Testis (tissue), 2 donors: ENCODE measurements at regions not wholly inside any gene's neighbourhood (a gene's known extent, or its start where the extent isn't known, plus 50 kb on each side); places are given as distances from the start of the nearest gene placed in this dataset.
A peak's percentile ranks its signal among the peaks of the same experiment; 100 is the strongest.
"Not testable (repeated sequence)": the region's sequence is repeated elsewhere in the genome, so short reads cannot be mapped to it uniquely, and the experiment has no call there.

Experiments
- DNase-seq: peaks from one replicate; pipeline ENCODE4 v3.0.0-alpha.2; 2019
- H3K27ac ChIP-seq, 2 donors: fragments of 200-600 bp; sonication (generic); one replicate each; pipeline ENCODE4 v1.5.1; 2019
- H3K27me3 ChIP-seq: fragments of 200-600 bp; sonication (generic); one replicate; pipeline ENCODE4 v1.5.1; 2019
- H3K36me3 ChIP-seq: fragments of 200-600 bp; sonication (generic); one replicate; pipeline ENCODE4 v1.5.1; 2017; ENCODE audit warnings: low read depth; ENCODE audit errors: missing control alignments
- H3K4me1 ChIP-seq: fragments of 200-600 bp; sonication (generic); one replicate; pipeline ENCODE4 v1.5.1; 2019
- H3K4me3 ChIP-seq, 2 donors: fragments of 200-600 bp; sonication (generic); one replicate each; pipeline ENCODE4 v1.5.1; 2017 to 2019
- H3K9me3 ChIP-seq: fragments of 200-600 bp; sonication (generic); one replicate; pipeline ENCODE4 v1.5.1; 2017
- POLR2A ChIP-seq: fragments of 450-650 bp; IDR thresholded peaks from one replicate; pipeline ENCODE4 v1.6.1; 2017; ENCODE audit warnings: antibody characterized with exemption, mild to moderate bottlenecking, moderate library complexity
- WGBS, 2 donors: methylation state at CpG; one replicate each; pipeline ENCODE4 v1.1.5; 2018; 5-methylcytosine and 5-hydroxymethylcytosine counted together
- intact Hi-C: fragments of 100-400 bp; cut with DNase I; formaldehyde crosslinking; loops from one replicate; pipeline ENCODE4 v1.15.1; 2023; ENCODE audit warnings: low total_unique reads
- TF ChIP-seq, protein P1 (sequence below), 3 experiments: fragments of 450-650 bp in 2 of 3; fragments of 200-600 bp in 1 of 3; sonication (generic) in 1 of 3; IDR thresholded peaks; one replicate each; pipeline ENCODE4 v1.5.1; 2016 to 2019; ENCODE audit warnings: antibody characterized with exemption in 3 of 3, mild to moderate bottlenecking in 2 of 3, moderate library complexity in 1 of 3

DNA sequence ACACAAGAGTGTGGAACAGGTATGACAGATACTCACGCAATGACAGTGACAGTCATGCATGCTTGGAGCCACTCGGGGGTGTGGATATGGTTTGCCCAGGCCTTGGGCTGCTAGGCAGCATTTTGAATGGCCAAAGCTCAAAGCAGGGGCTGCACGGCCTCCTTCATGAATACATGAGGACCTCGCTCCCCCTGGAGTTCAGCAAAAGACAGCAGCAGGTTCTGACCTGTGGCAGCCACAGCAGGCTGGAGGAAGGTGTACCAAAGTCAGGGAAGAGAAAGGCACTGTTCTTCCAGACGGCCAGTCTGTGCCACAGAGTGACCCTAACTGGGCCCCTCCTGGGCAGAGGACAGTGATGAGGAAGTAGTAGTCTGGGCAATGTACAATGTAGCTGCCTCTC is 88.2 kb upstream of the C2CD4B start:
- H3K36me3 ChIP-seq = no peaks in the 10 kb centered on the region
- H3K4me1 ChIP-seq = no peaks in the 10 kb centered on the region
- no peaks in the 10 kb centered on the region for H3K27me3 ChIP-seq
- H3K4me3 ChIP-seq = no peak overlapping the region
- 83 to 88% methylated on average over 5 of the region's 5 CpGs for whole genome bisulfite sequencing, 2 donors
- TF ChIP-seq, protein P1, sequence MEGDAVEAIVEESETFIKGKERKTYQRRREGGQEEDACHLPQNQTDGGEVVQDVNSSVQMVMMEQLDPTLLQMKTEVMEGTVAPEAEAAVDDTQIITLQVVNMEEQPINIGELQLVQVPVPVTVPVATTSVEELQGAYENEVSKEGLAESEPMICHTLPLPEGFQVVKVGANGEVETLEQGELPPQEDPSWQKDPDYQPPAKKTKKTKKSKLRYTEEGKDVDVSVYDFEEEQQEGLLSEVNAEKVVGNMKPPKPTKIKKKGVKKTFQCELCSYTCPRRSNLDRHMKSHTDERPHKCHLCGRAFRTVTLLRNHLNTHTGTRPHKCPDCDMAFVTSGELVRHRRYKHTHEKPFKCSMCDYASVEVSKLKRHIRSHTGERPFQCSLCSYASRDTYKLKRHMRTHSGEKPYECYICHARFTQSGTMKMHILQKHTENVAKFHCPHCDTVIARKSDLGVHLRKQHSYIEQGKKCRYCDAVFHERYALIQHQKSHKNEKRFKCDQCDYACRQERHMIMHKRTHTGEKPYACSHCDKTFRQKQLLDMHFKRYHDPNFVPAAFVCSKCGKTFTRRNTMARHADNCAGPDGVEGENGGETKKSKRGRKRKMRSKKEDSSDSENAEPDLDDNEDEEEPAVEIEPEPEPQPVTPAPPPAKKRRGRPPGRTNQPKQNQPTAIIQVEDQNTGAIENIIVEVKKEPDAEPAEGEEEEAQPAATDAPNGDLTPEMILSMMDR (IDR thresholded peaks at IDR 0.05) = no peak
- TF ChIP-seq POLR2A = no peak
- H3K27ac ChIP-seq = no peak overlapping the region
- intact Hi-C loops = no loop called here
- H3K9me3 ChIP-seq = no peaks in the 10 kb centered on the region
- no peak for DNase-seq

- peak; percentile 71 for DNase-seq
- no peaks in the 10 kb centered on the region for H3K36me3 ChIP-seq
- no peak overlapping the region for H3K4me3 ChIP-seq
- no peaks in the 10 kb centered on the region for H3K9me3 ChIP-seq
- TF ChIP-seq POLR2A = no peak
- TF ChIP-seq, protein P1 (IDR thresholded peaks at IDR 0.05) = peak in 2 of 3 experiments; percentile 26 to 55
- H3K27me3 ChIP-seq = no peaks in the 10 kb centered on the region
- 48 to 54% methylated on average over 7 to 11 of the region's 11 CpGs for WGBS, 2 donors
- H3K27ac ChIP-seq = no peak overlapping the region
- H3K4me1 ChIP-seq = no peaks in the 10 kb centered on the region
- intact Hi-C loops = no loop called here
These were observed 89.3 kb upstream of the C2CD4B start for GRCh38 chr15:62254137-62254934.

- H3K27ac ChIP-seq, DNase-seq, H3K4me1 ChIP-seq, H3K36me3 ChIP-seq, intact Hi-C loops, H3K9me3 ChIP-seq, H3K27me3 ChIP-seq, H3K4me3 ChIP-seq: not testable (repeated sequence)
- 62 to 84% methylated on average over 2 of the region's 2 CpGs for WGBS, 2 donors
These were observed 91.3 kb upstream of the C2CD4B start for GRCh38 chr15:62256430-62256829.

DNA sequence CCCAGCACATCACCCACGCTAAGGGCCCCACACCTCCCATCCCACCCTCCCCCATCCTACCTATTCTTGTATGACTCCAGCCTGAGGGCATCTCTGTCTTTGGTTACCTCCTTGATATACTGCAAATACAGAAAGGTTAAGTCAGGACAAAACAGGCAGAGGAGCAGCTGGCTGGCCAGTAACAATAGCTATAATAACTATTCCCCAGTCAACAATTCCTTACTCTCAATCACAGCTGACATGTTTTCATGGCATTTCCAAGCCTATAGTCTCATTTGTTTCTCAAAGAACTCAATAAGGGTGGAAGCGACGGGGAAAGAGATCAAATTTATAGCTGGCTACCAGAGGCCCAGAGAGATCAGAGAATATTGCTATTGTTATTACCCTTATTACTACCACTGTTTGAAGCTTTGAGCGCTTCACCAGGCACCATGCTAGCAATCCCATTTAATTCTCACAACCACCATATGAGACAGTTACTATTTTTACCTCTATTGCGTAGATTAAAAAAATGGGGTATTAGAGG is 93.0 kb upstream of the C2CD4B start:
- no peak overlapping the region for H3K4me3 ChIP-seq
- TF ChIP-seq POLR2A = no peak
- TF ChIP-seq, protein P1 (IDR thresholded peaks at IDR 0.05) = no peak
- intact Hi-C loops = no loop called here
- H3K36me3 ChIP-seq = no peaks in the 10 kb centered on the region
- H3K27ac ChIP-seq = no peak overlapping the region
- no peaks in the 10 kb centered on the region for H3K4me1 ChIP-seq
- WGBS, 2 donors = 95% methylated on average over 5 of the region's 5 CpGs
- no peaks in the 10 kb centered on the region for H3K9me3 ChIP-seq
- DNase-seq = no peak
- no peaks in the 10 kb centered on the region for H3K27me3 ChIP-seq

DNA sequence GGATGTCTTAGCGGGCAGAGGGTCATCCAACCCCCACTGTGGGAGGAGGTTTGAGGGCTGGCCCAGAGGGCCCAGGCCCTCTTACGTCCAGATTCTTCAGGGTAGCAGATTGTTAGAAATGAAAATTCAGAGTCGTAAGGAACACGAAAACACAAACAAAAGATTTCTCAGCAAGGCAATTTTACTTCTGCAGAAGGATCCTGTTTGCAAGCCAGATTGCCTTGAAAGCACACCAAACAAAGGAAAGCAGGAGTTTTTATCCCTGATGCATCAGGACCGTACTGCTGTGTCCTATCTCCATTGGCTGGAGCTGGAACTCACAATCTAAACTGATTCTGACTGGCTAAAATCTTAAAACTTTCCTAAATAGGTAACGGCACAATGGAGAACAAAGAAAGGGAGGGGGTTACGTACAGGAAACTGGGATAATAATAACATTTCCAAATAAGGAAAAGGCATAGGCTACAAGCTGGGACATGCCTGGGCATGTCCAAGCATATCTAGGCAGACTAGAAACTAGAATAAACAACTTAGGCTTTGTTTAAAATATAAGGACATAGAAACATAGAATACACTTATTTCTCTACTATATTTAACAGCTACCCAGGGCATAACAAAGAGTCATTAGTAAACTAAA is 97.3 kb upstream of the C2CD4B start:
- DNase-seq = no peak
- Histone ChIP-seq H3K27me3 (no peaks in the 10 kb centered on the region), H3K4me1 (no peaks in the 10 kb centered on the region), H3K36me3 (no peaks in the 10 kb centered on the region), H3K4me3 (no peak overlapping the region), H3K9me3 (no peaks in the 10 kb centered on the region), H3K27ac (no peak overlapping the region)
- WGBS, 2 donors = 89 to 91% methylated on average over 7 of the region's 7 CpGs
- TF ChIP-seq, protein P1 (IDR thresholded peaks at IDR 0.05) = no peak
- TF ChIP-seq POLR2A = no peak
- intact Hi-C loops = no loop called here
